PC-3 (cell line): ENCODE measurements at regions not wholly inside any gene's neighbourhood (a gene's known extent, or its start where the extent isn't known, plus 50 kb on each side); places are given as distances from the start of the nearest gene placed in this dataset.

Experiments used
- ATAC-seq: fragments of 200-7000 bp; cut with Tn5 transposase; 2 replicates; pipeline ENCODE4 v1.9.1; 2020; ENCODE audit warnings: mild to moderate bottlenecking, moderate library complexity
- BruUV-seq: library from RNA; stranded (reverse); fragments of 400-500 nt; replicated peaks from 2 replicates; lab custom pipeline; 2021; lab: Mats Ljungman, UMichigan
- CTCF ChIA-PET: fragments of 300-600 bp; sonication (Branson Sonifier 250); formaldehyde crosslinking; loops from one replicate; lab custom pipeline; 2022; ENCODE audit warnings: antibody characterized with exemption; lab: Charles Lee
- POLR2A ChIA-PET: fragments of 300-600 bp; sonication (Branson Sonifier 250); formaldehyde crosslinking; loops from one replicate; lab custom pipeline; 2022; ENCODE audit warnings: antibody characterized with exemption; ENCODE audit not compliant: unreplicated experiment; lab: Charles Lee
- DNase-seq: peaks from one replicate; pipeline ENCODE4 v3.0.0-alpha.2; 2015
- H2AFZ ChIP-seq: fragments of 300-600 bp; sonication (generic); 2 replicates; pipeline ENCODE4 v1.6.0; 2016; ENCODE audit warnings: antibody characterized with exemption, low read length
- H3F3A ChIP-seq: fragments of 300-600 bp; sonication (generic); one replicate; pipeline ENCODE4 v1.6.0; 2017; ENCODE audit warnings: antibody characterized with exemption, low read length, control low read depth, mild to moderate bottlenecking; ENCODE audit not compliant: unreplicated experiment
- H3K27ac ChIP-seq: fragments of 300-600 bp; sonication (generic); 2 replicates; pipeline ENCODE4 v1.5.1; 2016; ENCODE audit warnings: mild to moderate bottlenecking, low read length
- H3K27me3 ChIP-seq: fragments of 300-600 bp; sonication (generic); 2 replicates; pipeline ENCODE4 v1.6.1; 2016; ENCODE audit warnings: low read length, mixed read lengths
- H3K36me3 ChIP-seq: fragments of 300-600 bp; sonication (generic); 2 replicates; pipeline ENCODE4 v1.6.1; 2016; ENCODE audit warnings: low read depth, mixed run types, low read length, mixed read lengths
- H3K4me1 ChIP-seq: fragments of 300-600 bp; sonication (generic); 2 replicates; pipeline ENCODE4 v1.5.1; 2016; ENCODE audit warnings: low read length; ENCODE audit not compliant: insufficient read depth
- H3K4me2 ChIP-seq: fragments of 300-600 bp; sonication (generic); 2 replicates; pipeline ENCODE4 v1.6.0; 2016; ENCODE audit warnings: low read length
- H3K4me3 ChIP-seq: fragments of 300-600 bp; sonication (generic); 2 replicates; pipeline ENCODE4 v1.5.1; 2016; ENCODE audit warnings: mild to moderate bottlenecking, low read length, mixed read lengths
- H3K79me2 ChIP-seq: fragments of 300-600 bp; sonication (generic); 2 replicates; pipeline ENCODE4 v1.6.1; 2017; ENCODE audit warnings: low read length, mixed read lengths
- H3K9ac ChIP-seq: fragments of 300-600 bp; sonication (generic); 2 replicates; pipeline ENCODE4 v1.6.0; 2016; ENCODE audit warnings: mild to moderate bottlenecking, low read length
- H3K9me2 ChIP-seq: fragments of 300-600 bp; sonication (generic); replicated peaks from 2 replicates; pipeline ENCODE4 v1.6.1; 2016; ENCODE audit warnings: mixed run types, low read length, mixed read lengths
- H3K9me3 ChIP-seq: fragments of 300-600 bp; sonication (generic); 2 replicates; pipeline ENCODE4 v1.6.1; 2016; ENCODE audit warnings: low read length, mixed read lengths
- H4K20me1 ChIP-seq: fragments of 300-600 bp; sonication (generic); 2 replicates; pipeline ENCODE4 v1.6.1; 2016; ENCODE audit warnings: low read length, mixed read lengths
- CTCF ChIP-seq: fragments of 300-600 bp; sonication (generic); conservative IDR thresholded peaks from 2 replicates; pipeline ENCODE4 v1.5.1; 2017; ENCODE audit warnings: antibody characterized with exemption, low read depth, mild to moderate bottlenecking, low read length
- EZH2 ChIP-seq: fragments of 300-600 bp; sonication (generic); IDR thresholded peaks from one replicate; pipeline ENCODE4 v1.6.1; 2017; ENCODE audit warnings: antibody characterized with exemption, mild to moderate bottlenecking, low read length; ENCODE audit not compliant: unreplicated experiment
- EZH2phosphoT487 ChIP-seq: fragments of 300-600 bp; sonication (generic); IDR thresholded peaks from 2 replicates; pipeline ENCODE4 v1.6.1; 2018; ENCODE audit warnings: mild to moderate bottlenecking, antibody characterized with exemption, low read length, borderline replicate concordance
- intact Hi-C: fragments of 100-400 bp; cut with micrococcal nuclease; formaldehyde crosslinking; loops from 2 replicates; pipeline ENCODE4 v1.9.0; 2023

- CTCF ChIA-PET = no interaction called here
- no peaks in the 10 kb centered on the region for H3K27me3 ChIP-seq
- no peak overlapping the region for H3K27ac ChIP-seq
- no peak overlapping the region for H3K4me2 ChIP-seq
- DNase-seq (no peak), ATAC-seq (no peak)
- H3K4me1 ChIP-seq = no peaks in the 10 kb centered on the region
- H2AFZ ChIP-seq = no peak overlapping the region
- no peak overlapping the region for H3K4me3 ChIP-seq
- TF ChIP-seq CTCF = no peak
- no peak for TF ChIP-seq EZH2
- no peak for TF ChIP-seq EZH2phosphoT487
- intact Hi-C loops = no loop called here
- H4K20me1 ChIP-seq = no peaks in the 10 kb centered on the region
- no peaks in the 10 kb centered on the region for H3K9me3 ChIP-seq
- H3K9me2 ChIP-seq = no peaks in the 10 kb centered on the region
- H3K79me2 ChIP-seq = no peaks in the 10 kb centered on the region
- H3K9ac ChIP-seq = no peak overlapping the region
- POLR2A ChIA-PET = no interaction called here
- BruUV-seq = no TSS peak
- H3K36me3 ChIP-seq = no peaks in the 10 kb centered on the region
- H3F3A ChIP-seq = no peaks in the 10 kb centered on the region
Measured at GRCh38 chr5:68891718-68892117, 202.1 kb upstream of the SLC30A5 start.

GRCh38 chr5:68894673-68895072 lies 199.1 kb upstream of the SLC30A5 start:
- H3K79me2 ChIP-seq = no peaks in the 10 kb centered on the region
- H2AFZ ChIP-seq = no peak overlapping the region
- H4K20me1 ChIP-seq = no peaks in the 10 kb centered on the region
- no peak overlapping the region for H3K27ac ChIP-seq
- H3K36me3 ChIP-seq = no peaks in the 10 kb centered on the region
- TF ChIP-seq EZH2phosphoT487 (no peak), EZH2 (no peak), CTCF (no peak)
- ChIA-PET CTCF (no interaction called here), POLR2A (no interaction called here)
- H3K9me3 ChIP-seq = no peaks in the 10 kb centered on the region
- no peaks in the 10 kb centered on the region for H3F3A ChIP-seq
- no peak for ATAC-seq
- no peak for DNase-seq
- H3K27me3 ChIP-seq = no peaks in the 10 kb centered on the region
- BruUV-seq = no TSS peak
- no peaks in the 10 kb centered on the region for H3K9me2 ChIP-seq
- H3K9ac ChIP-seq = no peak overlapping the region
- H3K4me2 ChIP-seq = no peak overlapping the region
- H3K4me1 ChIP-seq = peaks cover 16% of the 10 kb centered on the region
- no peak overlapping the region for H3K4me3 ChIP-seq
- intact Hi-C loops = no loop called here

DNA sequence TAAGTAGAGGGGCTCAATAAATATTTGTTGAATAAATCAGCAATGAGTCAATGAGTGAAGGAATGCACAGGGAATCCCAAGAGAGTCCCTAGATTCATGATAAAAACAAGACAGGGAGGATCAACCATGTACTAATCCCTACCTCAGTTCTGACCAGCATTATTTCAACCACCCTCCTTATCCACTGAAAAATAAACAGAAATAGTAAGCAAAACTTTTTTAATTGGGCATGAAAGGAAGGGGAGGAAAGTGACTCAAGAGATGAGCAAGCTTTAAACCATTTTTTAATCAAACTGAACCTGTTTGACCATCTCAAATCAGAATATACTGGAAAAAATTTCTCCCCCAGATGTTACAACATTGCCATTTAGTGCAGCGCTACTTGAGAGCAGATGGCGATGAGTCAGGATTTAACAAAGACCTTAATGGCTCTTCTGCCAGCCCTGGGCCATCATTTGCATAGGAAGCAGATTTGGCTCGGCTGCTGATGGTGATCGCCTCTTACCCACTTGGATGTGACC lies 194.8 kb upstream of the SLC30A5 start:
- Histone ChIP-seq H3K4me2 (peak overlapping the region; percentile 55), H3K4me1 (peaks cover 20% of the 10 kb centered on the region), H3K9me3 (no peaks in the 10 kb centered on the region), H2AFZ (peak overlapping the region; percentile 73; the same call in 1 of the 2 replicates), H4K20me1 (no peaks in the 10 kb centered on the region), H3K4me3 (peak overlapping the region; percentile 36; the same call in 1 of the 2 replicates), H3K27ac (peak overlapping the region; percentile 81), H3K36me3 (no peaks in the 10 kb centered on the region), H3K9ac (no peak overlapping the region), H3K27me3 (no peaks in the 10 kb centered on the region), H3K79me2 (no peaks in the 10 kb centered on the region), H3K9me2 (no peaks in the 10 kb centered on the region), H3F3A (no peaks in the 10 kb centered on the region)
- peak; percentile 91 for DNase-seq
- ChIA-PET POLR2A (no interaction called here), CTCF (no interaction called here)
- peak; percentile 88 for ATAC-seq
- intact Hi-C loops = no loop called here
- TF ChIP-seq CTCF = no peak
- no peak for TF ChIP-seq EZH2
- BruUV-seq = no TSS peak
